HFF-Myc (cell line): ENCODE measurements at regions not wholly inside any gene's neighbourhood (a gene's known extent, or its start where the extent isn't known, plus 50 kb on each side); places are given as distances from the start of the nearest gene placed in this dataset.

Source experiments
- DNase-seq: peaks from one replicate; pipeline ENCODE4 v3.0.0-alpha.2; 2011; ENCODE audit warnings: low read depth; ENCODE audit errors: extremely low read depth
- H3K4me3 ChIP-seq: replicated peaks from 2 replicates; pipeline ENCODE4 v1.5.1; 2011; ENCODE audit warnings: low read depth, mild to moderate bottlenecking, control low read depth, low read length
- TF ChIP-seq, protein P1 (sequence below): IDR thresholded peaks from 2 replicates; pipeline ENCODE4 v1.5.1; 2012; ENCODE audit warnings: mild to moderate bottlenecking, low read depth, low read length, control low read depth; ENCODE audit errors: missing control alignments

DNA sequence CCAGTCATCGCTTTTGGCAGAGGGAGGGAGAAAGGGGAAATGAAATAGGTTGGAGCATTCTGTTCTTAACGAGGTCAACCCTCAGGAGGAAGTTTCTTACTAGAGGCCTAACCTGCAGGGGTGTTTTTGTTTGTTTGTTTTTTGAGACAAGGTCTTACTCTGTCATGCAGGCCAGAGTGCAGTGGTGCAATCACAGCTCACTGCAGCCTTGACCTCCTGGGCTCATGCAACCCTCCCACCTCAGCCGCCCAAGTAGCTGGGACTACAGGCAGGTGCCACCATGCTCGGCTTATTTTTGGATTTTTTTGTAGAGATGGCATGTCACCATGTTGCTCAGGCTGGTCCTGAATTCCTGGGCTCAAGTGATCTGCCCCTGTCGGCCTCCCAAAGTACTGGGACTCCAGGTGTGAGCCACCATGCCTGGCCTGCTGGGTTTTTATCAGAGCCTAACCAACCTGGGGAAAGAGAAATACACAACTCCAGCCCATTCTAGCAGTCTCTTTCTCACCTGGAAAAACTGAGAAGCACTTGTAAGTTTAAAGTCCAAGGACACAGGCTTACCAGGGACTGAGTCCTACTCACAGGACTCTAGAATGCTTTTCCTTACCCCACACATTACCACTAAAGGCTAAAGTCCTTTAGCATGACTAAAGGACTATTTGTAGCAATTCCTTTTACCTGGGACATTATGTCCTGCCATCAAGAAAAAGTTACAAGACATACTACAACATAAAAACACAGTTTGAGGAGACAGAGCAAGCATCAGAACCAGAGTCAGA lies 101.0 kb upstream of the EGFR start:
- no peak overlapping the region for H3K4me3 ChIP-seq
- DNase-seq, result no peak

DNA sequence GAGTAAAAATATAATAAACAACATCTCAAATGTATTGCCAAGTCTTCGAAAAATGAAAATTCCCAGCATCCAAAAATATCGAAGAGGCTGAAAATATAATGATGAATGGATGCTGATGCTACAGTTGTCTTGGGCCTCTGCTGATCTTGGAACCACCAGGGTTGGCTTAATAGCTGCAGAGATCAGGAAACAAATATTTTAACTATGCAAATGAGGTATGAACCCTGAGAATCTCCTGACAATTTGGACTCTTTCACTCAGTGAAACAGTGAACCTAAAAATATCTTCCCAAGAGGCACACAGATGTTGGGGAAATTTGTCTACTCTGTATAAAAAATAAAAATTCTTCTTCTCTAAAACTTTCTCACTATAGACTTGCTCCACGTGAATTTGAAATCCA lies 97.7 kb upstream of the EGFR start:
- no peak for DNase-seq
- TF ChIP-seq, protein P1, sequence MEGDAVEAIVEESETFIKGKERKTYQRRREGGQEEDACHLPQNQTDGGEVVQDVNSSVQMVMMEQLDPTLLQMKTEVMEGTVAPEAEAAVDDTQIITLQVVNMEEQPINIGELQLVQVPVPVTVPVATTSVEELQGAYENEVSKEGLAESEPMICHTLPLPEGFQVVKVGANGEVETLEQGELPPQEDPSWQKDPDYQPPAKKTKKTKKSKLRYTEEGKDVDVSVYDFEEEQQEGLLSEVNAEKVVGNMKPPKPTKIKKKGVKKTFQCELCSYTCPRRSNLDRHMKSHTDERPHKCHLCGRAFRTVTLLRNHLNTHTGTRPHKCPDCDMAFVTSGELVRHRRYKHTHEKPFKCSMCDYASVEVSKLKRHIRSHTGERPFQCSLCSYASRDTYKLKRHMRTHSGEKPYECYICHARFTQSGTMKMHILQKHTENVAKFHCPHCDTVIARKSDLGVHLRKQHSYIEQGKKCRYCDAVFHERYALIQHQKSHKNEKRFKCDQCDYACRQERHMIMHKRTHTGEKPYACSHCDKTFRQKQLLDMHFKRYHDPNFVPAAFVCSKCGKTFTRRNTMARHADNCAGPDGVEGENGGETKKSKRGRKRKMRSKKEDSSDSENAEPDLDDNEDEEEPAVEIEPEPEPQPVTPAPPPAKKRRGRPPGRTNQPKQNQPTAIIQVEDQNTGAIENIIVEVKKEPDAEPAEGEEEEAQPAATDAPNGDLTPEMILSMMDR, result no peak
- no peak overlapping the region for H3K4me3 ChIP-seq

More for the DNA sequence above, 101.0 kb upstream of the EGFR start:
- TF ChIP-seq, protein P1, result no peak

DNA sequence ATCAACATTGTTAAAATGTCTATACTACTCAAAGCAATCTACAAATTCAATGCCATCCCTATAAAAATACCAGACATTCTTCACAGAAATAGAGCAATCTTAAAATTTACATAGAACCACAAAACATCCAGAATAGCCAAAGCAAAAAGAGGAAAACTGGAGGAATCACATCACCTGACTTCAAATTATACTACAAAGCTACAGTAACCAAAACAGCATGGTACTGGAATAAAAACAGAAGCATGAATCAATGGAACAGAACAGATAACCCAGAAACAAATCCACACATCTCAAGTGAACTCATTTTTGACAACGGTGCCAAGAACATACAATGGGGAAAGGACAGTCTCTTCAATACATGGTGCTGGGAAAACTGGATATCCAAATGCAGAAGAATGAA lies 87.3 kb upstream of the EGFR start:
- H3K4me3 ChIP-seq, result no peak overlapping the region
- no peak for DNase-seq
- TF ChIP-seq, protein P1, result no peak

DNA sequence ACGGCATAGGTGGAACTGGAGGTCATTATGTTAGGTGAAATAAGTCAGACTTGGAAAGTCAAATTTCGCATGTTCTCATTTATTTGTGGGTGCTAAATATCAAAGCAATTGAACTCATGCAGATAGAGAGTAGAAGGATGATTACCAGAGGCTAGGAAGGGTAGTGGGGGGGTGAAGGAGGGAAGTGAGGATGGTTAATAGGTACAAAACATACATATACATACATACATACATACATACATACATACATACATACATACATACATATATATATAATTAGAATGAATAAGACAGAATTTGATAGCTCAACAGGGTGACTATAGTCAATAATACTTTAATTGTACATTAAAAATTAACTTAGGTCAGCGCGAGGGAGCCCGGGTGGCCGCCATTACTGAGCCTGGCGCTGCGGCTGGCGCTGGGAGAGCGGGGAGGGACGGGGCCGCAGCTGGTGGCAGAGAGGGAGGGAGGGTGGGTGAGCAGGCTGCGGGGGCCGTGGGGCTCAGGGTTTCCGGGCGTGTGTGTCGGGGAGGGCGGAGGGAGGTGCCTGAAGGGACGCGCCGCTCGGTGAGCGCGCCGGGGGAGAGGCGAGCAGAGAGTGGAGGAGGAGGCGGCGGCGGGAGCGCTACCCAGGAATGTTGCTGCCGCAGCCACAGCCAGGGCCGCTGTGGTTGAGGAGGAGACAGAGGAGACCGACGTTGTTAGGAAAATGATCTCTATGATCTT lies 85.8 kb upstream of the EGFR start:
- TF ChIP-seq, protein P1, result no peak
- DNase-seq, result no peak
- H3K4me3 ChIP-seq, result peak overlapping the region; percentile 41

DNA sequence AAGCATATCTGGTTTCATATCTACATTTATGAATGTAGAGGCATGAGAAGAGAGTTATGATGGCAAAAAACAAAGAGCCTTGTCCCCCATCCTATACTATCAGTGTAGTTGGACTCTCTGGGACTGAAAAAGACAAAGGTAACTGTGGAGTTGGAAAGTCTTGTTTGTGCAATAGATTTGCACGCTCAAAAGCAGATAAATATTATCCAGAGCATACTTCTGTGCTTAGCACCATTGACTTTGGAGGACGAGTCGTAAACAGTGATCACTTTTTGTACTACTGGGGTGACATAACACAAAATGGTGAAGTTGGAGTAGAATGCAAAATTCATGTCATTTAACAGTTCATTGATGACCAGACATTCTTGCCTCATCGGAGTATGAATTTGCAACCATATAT lies 85.2 kb upstream of the EGFR start:
- H3K4me3 ChIP-seq, result peak overlapping the region; percentile 41
- no peak for DNase-seq
- TF ChIP-seq, protein P1, result no peak

DNA sequence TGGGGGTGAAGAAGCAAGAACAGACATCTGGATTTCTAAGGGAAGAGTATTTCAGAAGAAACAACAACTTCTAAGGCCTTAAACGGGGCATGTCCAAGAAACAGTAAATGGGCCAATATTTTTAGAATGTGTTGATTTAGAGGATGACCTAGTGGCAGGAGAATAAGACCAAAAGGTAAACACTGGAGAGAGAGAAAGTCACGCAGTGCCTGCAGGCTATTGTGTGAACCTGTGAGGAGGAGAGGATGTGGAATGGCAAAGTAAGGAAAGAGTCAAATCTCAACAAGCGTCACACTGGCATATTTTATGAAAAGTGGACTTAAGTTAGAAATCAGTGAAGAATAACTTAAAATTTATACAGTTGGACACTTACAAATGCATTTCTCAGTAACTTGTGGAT lies 78.1 kb upstream of the EGFR start:
- DNase-seq, result no peak
- TF ChIP-seq, protein P1, result no peak
- H3K4me3 ChIP-seq, result no peak overlapping the region
